SK-N-SH (cell line): ENCODE measurements at regions not wholly inside any gene's neighbourhood (a gene's known extent, or its start where the extent isn't known, plus 50 kb on each side); places are given as distances from the start of the nearest gene placed in this dataset.

Experiments
- CTCF ChIP-seq: fragments of 200-600 bp; sonication (generic); IDR thresholded peaks from 2 replicates; pipeline ENCODE4 v1.6.1; 2017; ENCODE audit warnings: antibody characterized with exemption, mild to moderate bottlenecking, moderate library complexity
- ELF1 ChIP-seq: IDR thresholded peaks from 2 replicates; pipeline ENCODE4 v1.4.0; 2012
- EP300 ChIP-seq, 2 experiments: IDR thresholded peaks; 2 replicates each; pipeline versions ENCODE4 v1.4.0 to v1.6.1; 2012; ENCODE audit warnings: borderline replicate concordance in 1 of 2, low read depth in 1 of 2, low read length in 1 of 2
- FOXM1 ChIP-seq: IDR thresholded peaks from 2 replicates; pipeline ENCODE4 v1.4.0; 2012; ENCODE audit warnings: low read depth, mild to moderate bottlenecking
- GABPA ChIP-seq: IDR thresholded peaks from 2 replicates; pipeline ENCODE4 v1.4.0; 2012; ENCODE audit warnings: low read depth, mild to moderate bottlenecking
- IRF3 ChIP-seq: fragments of 150-350 bp; IDR thresholded peaks from 2 replicates; pipeline ENCODE4 v1.6.1; 2016; ENCODE audit warnings: mild to moderate bottlenecking, low read depth, low read length
- MXI1 ChIP-seq: IDR thresholded peaks from 2 replicates; pipeline ENCODE4 v1.6.1; 2012; ENCODE audit warnings: mild to moderate bottlenecking, low read depth, low read length, improper control_type of control experiment
- POLR2AphosphoS5 ChIP-seq: IDR thresholded peaks from 2 replicates; pipeline ENCODE4 v1.6.1; 2012; ENCODE audit warnings: low read depth, low read length
- SIN3A ChIP-seq: IDR thresholded peaks from 2 replicates; pipeline ENCODE4 v1.6.1; 2012; ENCODE audit warnings: low read depth, mild to moderate bottlenecking, low read length, moderate library complexity, borderline replicate concordance
- TAF1 ChIP-seq: IDR thresholded peaks from 2 replicates; pipeline ENCODE4 v1.6.1; 2012; ENCODE audit warnings: low read depth, mild to moderate bottlenecking, low read length, moderate library complexity, borderline replicate concordance
- TCF12 ChIP-seq: IDR thresholded peaks from 2 replicates; pipeline ENCODE4 v1.4.0; 2012
- USF2 ChIP-seq: fragments of 150-350 bp; IDR thresholded peaks from 2 replicates; pipeline ENCODE4 v1.6.1; 2017; ENCODE audit warnings: antibody characterized with exemption, low read length, low read depth, borderline replicate concordance

GRCh38 chr16:17944345-17944744, 392.2 kb downstream of the NPIPA8 start:
- TF ChIP-seq CTCF (no peak), EP300 (IDR thresholded peaks at IDR 0.05; ENCODE audit: borderline replicate concordance in 1 of 2, low read depth in 1 of 2, low read length in 1 of 2) (no peak), MXI1 (no peak), TAF1 (no peak), IRF3 (no peak), ELF1 (no peak), FOXM1 (no peak), POLR2AphosphoS5 (no peak), GABPA (no peak), TCF12 (no peak), USF2 (no peak), SIN3A (no peak)
